GM23338 (cell line): ENCODE measurements at regions not wholly inside any gene's neighbourhood (a gene's known extent, or its start where the extent isn't known, plus 50 kb on each side); places are given as distances from the start of the nearest gene placed in this dataset.

Experiments
- ATAC-seq: fragments of 200-7000 bp; cut with Tn5 transposase; 3 replicates; pipeline ENCODE4 v1.9.1; 2020
- DNase-seq: peaks from one replicate; pipeline ENCODE4 v3.0.0-alpha.2; 2015; ENCODE audit warnings: low spot score
- H2AFZ ChIP-seq: fragments of 200-600 bp; sonication (generic); 2 replicates; pipeline ENCODE4 v1.8.0; 2016; ENCODE audit warnings: antibody characterized with exemption, mild to moderate bottlenecking, moderate library complexity
- H3F3A ChIP-seq: fragments of 200-600 bp; sonication (generic); replicated peaks from 2 replicates; pipeline ENCODE4 v1.8.0; 2017; ENCODE audit warnings: antibody characterized with exemption, mixed run types, low read depth
- H3K27ac ChIP-seq: fragments of 200-600 bp; sonication (generic); 2 replicates; pipeline ENCODE4 v1.6.1; 2016; ENCODE audit warnings: low read depth
- H3K27me3 ChIP-seq: fragments of 200-600 bp; sonication (generic); 2 replicates; pipeline ENCODE4 v1.8.0; 2016; ENCODE audit warnings: mild to moderate bottlenecking, mixed run types, moderate library complexity; ENCODE audit not compliant: insufficient read depth
- H3K36me3 ChIP-seq: fragments of 200-600 bp; sonication (generic); 2 replicates; pipeline ENCODE4 v1.8.0; 2016; ENCODE audit warnings: mild to moderate bottlenecking; ENCODE audit not compliant: insufficient read depth
- H3K4me1 ChIP-seq: fragments of 200-600 bp; sonication (generic); 2 replicates; pipeline ENCODE4 v1.8.0; 2016; ENCODE audit warnings: mild to moderate bottlenecking, moderate library complexity; ENCODE audit not compliant: insufficient read depth
- H3K4me2 ChIP-seq: fragments of 200-600 bp; sonication (generic); 2 replicates; pipeline ENCODE4 v1.7.1; 2017; ENCODE audit warnings: mixed run types
- H3K4me3 ChIP-seq: fragments of 200-600 bp; sonication (generic); 2 replicates; pipeline ENCODE4 v1.6.1; 2016; ENCODE audit warnings: mixed run types
- H3K79me2 ChIP-seq: fragments of 200-600 bp; sonication (generic); replicated peaks from 2 replicates; pipeline ENCODE4 v1.8.0; 2017; ENCODE audit warnings: mild to moderate bottlenecking; ENCODE audit not compliant: insufficient read depth
- H3K9me2 ChIP-seq: fragments of 200-600 bp; sonication (generic); 2 replicates; pipeline ENCODE4 v1.8.0; 2017; ENCODE audit not compliant: insufficient read depth
- H4K20me1 ChIP-seq: fragments of 200-600 bp; sonication (generic); replicated peaks from 2 replicates; pipeline ENCODE4 v1.8.0; 2017; ENCODE audit warnings: mild to moderate bottlenecking; ENCODE audit not compliant: insufficient read depth
- H3K27ac Mint-ChIP-seq: 2 replicates; pipeline ENCODE4 v1.8.0; 2020; ENCODE audit warnings: inconsistent platforms, mild to moderate bottlenecking, moderate library complexity, mixed read lengths
- H3K27me3 Mint-ChIP-seq: 3 replicates; pipeline ENCODE4 v1.8.0; 2022; ENCODE audit warnings: low read depth, mild to moderate bottlenecking, moderate library complexity, mixed read lengths, inconsistent platforms; ENCODE audit not compliant: insufficient read depth, poor library complexity
- H3K36me3 Mint-ChIP-seq: 3 replicates; pipeline ENCODE4 v1.8.0; 2021; ENCODE audit warnings: low read depth, mild to moderate bottlenecking, inconsistent platforms, moderate library complexity, mixed read lengths
- H3K4me1 Mint-ChIP-seq: 3 replicates; pipeline ENCODE4 v1.8.0; 2020; ENCODE audit warnings: mild to moderate bottlenecking, inconsistent platforms, mixed read lengths
- H3K4me3 Mint-ChIP-seq: 3 replicates; pipeline ENCODE4 v1.8.0; 2021; ENCODE audit warnings: moderate library complexity, mild to moderate bottlenecking, inconsistent platforms, mixed read lengths
- H3K9me3 Mint-ChIP-seq: 3 replicates; pipeline ENCODE4 v1.8.0; 2020; ENCODE audit warnings: moderate library complexity, mild to moderate bottlenecking, inconsistent platforms, mixed read lengths
- EZH2 ChIP-seq: fragments of 200-600 bp; sonication (generic); IDR thresholded peaks from one replicate; pipeline ENCODE4 v1.8.0; 2017; ENCODE audit warnings: antibody characterized with exemption, mild to moderate bottlenecking, low read depth; ENCODE audit not compliant: unreplicated experiment
- EZH2phosphoT487 ChIP-seq: fragments of 200-600 bp; sonication (generic); IDR thresholded peaks from one replicate; pipeline ENCODE4 v1.8.1; 2018; ENCODE audit warnings: antibody characterized with exemption; ENCODE audit not compliant: unreplicated experiment
- JUNB ChIP-seq: IDR thresholded peaks from one replicate; pipeline ENCODE4 v1.6.1; 2016; ENCODE audit warnings: antibody characterized with exemption; ENCODE audit not compliant: unreplicated experiment
- NANOG ChIP-seq: IDR thresholded peaks from 2 replicates; pipeline ENCODE4 v1.6.1; 2016; ENCODE audit warnings: antibody characterized with exemption, borderline replicate concordance
- POLR2AphosphoS5 ChIP-seq: IDR thresholded peaks from 2 replicates; pipeline ENCODE4 v1.6.1; 2016; ENCODE audit warnings: antibody characterized with exemption, low read depth
- ZNF114 ChIP-seq: fragments of 250-450 bp; sonication (Bioruptor Pico); IDR thresholded peaks from 2 replicates; pipeline ENCODE4 v1.5.0; 2020; ENCODE audit warnings: mild to moderate bottlenecking, moderate library complexity
- ZNF331 ChIP-seq: fragments of 250-450 bp; sonication (Bioruptor Pico); IDR thresholded peaks from 2 replicates; pipeline ENCODE4 v1.5.0; 2020; ENCODE audit warnings: low read depth, mild to moderate bottlenecking, moderate library complexity
- TF ChIP-seq, protein P1 (sequence below): IDR thresholded peaks from one replicate; pipeline ENCODE4 v1.6.1; 2018; ENCODE audit warnings: antibody characterized with exemption; ENCODE audit not compliant: unreplicated experiment
- TF ChIP-seq, protein P2 (sequence below), 2 experiments: fragments of 200-600 bp in 1 of 2; sonication (generic) in 1 of 2; conservative IDR thresholded peaks; 2 replicates each; pipeline versions ENCODE4 v1.5.1 to v1.6.1; 2016 to 2017; ENCODE audit warnings: antibody characterized with exemption in 2 of 2, low read depth in 2 of 2, mild to moderate bottlenecking in 2 of 2, moderate library complexity in 1 of 2
- TF ChIP-seq, protein P3 (sequence below): fragments of 250-450 bp; sonication (Bioruptor Pico); IDR thresholded peaks from 2 replicates; pipeline ENCODE4 v1.5.0; 2020; ENCODE audit warnings: mild to moderate bottlenecking, moderate library complexity

DNA sequence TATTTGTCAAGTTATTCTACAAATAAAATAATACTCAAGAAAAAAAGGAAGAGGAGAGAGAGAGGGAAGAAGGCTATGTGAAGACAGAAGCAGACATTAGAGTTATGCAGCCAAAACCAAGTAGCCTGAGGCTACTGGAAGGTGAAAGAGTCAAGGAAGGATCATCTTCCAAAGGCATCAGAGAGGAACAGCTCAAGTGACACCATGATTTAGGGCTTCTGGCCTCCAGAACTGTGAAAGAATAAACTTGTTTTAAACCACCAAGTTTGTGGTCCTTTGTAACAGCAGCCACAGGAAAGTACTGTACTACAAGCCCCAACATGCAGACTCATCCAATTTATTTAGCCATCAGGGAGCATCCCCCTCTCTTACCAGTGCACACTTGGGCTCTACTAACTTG lies 788.5 kb upstream of the LRRTM1 start (continued):
- TF ChIP-seq, protein P1, sequence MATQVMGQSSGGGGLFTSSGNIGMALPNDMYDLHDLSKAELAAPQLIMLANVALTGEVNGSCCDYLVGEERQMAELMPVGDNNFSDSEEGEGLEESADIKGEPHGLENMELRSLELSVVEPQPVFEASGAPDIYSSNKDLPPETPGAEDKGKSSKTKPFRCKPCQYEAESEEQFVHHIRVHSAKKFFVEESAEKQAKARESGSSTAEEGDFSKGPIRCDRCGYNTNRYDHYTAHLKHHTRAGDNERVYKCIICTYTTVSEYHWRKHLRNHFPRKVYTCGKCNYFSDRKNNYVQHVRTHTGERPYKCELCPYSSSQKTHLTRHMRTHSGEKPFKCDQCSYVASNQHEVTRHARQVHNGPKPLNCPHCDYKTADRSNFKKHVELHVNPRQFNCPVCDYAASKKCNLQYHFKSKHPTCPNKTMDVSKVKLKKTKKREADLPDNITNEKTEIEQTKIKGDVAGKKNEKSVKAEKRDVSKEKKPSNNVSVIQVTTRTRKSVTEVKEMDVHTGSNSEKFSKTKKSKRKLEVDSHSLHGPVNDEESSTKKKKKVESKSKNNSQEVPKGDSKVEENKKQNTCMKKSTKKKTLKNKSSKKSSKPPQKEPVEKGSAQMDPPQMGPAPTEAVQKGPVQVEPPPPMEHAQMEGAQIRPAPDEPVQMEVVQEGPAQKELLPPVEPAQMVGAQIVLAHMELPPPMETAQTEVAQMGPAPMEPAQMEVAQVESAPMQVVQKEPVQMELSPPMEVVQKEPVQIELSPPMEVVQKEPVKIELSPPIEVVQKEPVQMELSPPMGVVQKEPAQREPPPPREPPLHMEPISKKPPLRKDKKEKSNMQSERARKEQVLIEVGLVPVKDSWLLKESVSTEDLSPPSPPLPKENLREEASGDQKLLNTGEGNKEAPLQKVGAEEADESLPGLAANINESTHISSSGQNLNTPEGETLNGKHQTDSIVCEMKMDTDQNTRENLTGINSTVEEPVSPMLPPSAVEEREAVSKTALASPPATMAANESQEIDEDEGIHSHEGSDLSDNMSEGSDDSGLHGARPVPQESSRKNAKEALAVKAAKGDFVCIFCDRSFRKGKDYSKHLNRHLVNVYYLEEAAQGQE = no peak
- TF ChIP-seq JUNB (no peak), EZH2 (no peak)

DNA sequence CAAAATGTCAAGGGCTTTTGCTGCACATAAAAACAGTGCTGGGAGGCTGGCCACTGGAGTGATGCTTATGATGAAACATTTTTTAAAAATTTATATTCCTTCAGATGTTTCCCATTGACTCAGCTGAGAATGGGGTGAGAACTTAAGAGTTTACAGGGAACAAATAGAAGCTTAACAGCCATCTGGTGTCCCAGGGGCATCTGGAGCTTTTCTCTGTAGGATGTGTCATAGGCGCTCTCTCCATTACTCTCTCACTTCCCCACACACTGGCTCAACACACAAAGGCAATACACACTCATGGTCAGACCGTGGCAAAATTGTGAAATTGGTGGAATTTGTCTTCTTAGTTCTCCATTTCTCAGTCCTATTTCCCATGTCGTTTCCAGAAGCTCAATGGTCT lies 783.1 kb upstream of the LRRTM1 start:
- H3K4me1 Mint-ChIP-seq = peaks cover 3% of the 10 kb centered on the region; the same call in 2 of the 3 replicates
- no peak for DNase-seq
- H3K36me3 ChIP-seq = no peaks in the 10 kb centered on the region
- no peaks in the 10 kb centered on the region for H3K27me3 ChIP-seq
- no peak overlapping the region for H2AFZ ChIP-seq
- no peaks in the 10 kb centered on the region for H3F3A ChIP-seq
- ATAC-seq = no peak
- H3K27me3 Mint-ChIP-seq = no peaks in the 10 kb centered on the region
- H3K9me3 Mint-ChIP-seq = no peaks in the 10 kb centered on the region
- no peak overlapping the region for H3K4me3 Mint-ChIP-seq
- no peak overlapping the region for H3K4me2 ChIP-seq
- no peaks in the 10 kb centered on the region for H3K9me2 ChIP-seq
- no peak overlapping the region for H3K27ac Mint-ChIP-seq
- H3K4me3 ChIP-seq = no peak overlapping the region
- no peaks in the 10 kb centered on the region for H3K79me2 ChIP-seq
- no peak overlapping the region for H3K27ac ChIP-seq
- no peaks in the 10 kb centered on the region for H3K36me3 Mint-ChIP-seq
- H3K4me1 ChIP-seq = no peaks in the 10 kb centered on the region
- H4K20me1 ChIP-seq = no peaks in the 10 kb centered on the region
- TF ChIP-seq ZNF114 (CRISPR knock-in tag) = no peak
- TF ChIP-seq, protein P2, sequence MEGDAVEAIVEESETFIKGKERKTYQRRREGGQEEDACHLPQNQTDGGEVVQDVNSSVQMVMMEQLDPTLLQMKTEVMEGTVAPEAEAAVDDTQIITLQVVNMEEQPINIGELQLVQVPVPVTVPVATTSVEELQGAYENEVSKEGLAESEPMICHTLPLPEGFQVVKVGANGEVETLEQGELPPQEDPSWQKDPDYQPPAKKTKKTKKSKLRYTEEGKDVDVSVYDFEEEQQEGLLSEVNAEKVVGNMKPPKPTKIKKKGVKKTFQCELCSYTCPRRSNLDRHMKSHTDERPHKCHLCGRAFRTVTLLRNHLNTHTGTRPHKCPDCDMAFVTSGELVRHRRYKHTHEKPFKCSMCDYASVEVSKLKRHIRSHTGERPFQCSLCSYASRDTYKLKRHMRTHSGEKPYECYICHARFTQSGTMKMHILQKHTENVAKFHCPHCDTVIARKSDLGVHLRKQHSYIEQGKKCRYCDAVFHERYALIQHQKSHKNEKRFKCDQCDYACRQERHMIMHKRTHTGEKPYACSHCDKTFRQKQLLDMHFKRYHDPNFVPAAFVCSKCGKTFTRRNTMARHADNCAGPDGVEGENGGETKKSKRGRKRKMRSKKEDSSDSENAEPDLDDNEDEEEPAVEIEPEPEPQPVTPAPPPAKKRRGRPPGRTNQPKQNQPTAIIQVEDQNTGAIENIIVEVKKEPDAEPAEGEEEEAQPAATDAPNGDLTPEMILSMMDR (conservative IDR thresholded peaks at IDR 0.05; ENCODE audit: low read depth in 2 of 2) = no peak
- TF ChIP-seq NANOG = no peak
- TF ChIP-seq, protein P1 = no peak
- no peak for TF ChIP-seq ZNF331 (CRISPR knock-in tag)
- TF ChIP-seq EZH2phosphoT487 = no peak
- TF ChIP-seq JUNB = no peak
- TF ChIP-seq POLR2AphosphoS5 = no peak
- no peak for TF ChIP-seq EZH2
- TF ChIP-seq, protein P3, sequence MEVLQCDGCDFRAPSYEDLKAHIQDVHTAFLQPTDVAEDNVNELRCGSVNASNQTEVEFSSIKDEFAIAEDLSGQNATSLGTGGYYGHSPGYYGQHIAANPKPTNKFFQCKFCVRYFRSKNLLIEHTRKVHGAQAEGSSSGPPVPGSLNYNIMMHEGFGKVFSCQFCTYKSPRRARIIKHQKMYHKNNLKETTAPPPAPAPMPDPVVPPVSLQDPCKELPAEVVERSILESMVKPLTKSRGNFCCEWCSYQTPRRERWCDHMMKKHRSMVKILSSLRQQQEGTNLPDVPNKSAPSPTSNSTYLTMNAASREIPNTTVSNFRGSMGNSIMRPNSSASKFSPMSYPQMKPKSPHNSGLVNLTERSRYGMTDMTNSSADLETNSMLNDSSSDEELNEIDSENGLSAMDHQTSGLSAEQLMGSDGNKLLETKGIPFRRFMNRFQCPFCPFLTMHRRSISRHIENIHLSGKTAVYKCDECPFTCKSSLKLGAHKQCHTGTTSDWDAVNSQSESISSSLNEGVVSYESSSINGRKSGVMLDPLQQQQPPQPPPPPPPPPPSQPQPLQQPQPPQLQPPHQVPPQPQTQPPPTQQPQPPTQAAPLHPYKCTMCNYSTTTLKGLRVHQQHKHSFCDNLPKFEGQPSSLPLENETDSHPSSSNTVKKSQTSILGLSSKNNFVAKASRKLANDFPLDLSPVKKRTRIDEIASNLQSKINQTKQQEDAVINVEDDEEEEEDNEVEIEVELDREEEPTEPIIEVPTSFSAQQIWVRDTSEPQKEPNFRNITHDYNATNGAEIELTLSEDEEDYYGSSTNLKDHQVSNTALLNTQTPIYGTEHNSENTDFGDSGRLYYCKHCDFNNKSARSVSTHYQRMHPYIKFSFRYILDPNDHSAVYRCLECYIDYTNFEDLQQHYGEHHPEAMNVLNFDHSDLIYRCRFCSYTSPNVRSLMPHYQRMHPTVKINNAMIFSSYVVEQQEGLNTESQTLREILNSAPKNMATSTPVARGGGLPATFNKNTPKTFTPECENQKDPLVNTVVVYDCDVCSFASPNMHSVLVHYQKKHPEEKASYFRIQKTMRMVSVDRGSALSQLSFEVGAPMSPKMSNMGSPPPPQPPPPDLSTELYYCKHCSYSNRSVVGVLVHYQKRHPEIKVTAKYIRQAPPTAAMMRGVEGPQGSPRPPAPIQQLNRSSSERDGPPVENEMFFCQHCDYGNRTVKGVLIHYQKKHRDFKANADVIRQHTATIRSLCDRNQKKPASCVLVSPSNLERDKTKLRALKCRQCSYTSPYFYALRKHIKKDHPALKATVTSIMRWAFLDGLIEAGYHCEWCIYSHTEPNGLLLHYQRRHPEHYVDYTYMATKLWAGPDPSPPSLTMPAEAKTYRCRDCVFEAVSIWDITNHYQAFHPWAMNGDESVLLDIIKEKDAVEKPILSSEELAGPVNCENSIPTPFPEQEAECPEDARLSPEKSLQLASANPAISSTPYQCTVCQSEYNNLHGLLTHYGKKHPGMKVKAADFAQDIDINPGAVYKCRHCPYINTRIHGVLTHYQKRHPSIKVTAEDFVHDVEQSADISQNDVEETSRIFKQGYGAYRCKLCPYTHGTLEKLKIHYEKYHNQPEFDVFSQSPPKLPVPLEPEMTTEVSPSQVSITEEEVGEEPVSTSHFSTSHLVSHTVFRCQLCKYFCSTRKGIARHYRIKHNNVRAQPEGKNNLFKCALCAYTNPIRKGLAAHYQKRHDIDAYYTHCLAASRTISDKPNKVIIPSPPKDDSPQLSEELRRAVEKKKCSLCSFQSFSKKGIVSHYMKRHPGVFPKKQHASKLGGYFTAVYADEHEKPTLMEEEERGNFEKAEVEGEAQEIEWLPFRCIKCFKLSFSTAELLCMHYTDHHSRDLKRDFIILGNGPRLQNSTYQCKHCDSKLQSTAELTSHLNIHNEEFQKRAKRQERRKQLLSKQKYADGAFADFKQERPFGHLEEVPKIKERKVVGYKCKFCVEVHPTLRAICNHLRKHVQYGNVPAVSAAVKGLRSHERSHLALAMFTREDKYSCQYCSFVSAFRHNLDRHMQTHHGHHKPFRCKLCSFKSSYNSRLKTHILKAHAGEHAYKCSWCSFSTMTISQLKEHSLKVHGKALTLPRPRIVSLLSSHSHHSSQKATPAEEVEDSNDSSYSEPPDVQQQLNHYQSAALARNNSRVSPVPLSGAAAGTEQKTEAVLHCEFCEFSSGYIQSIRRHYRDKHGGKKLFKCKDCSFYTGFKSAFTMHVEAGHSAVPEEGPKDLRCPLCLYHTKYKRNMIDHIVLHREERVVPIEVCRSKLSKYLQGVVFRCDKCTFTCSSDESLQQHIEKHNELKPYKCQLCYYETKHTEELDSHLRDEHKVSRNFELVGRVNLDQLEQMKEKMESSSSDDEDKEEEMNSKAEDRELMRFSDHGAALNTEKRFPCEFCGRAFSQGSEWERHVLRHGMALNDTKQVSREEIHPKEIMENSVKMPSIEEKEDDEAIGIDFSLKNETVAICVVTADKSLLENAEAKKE (CRISPR knock-in tag) = no peak
